ENCODE measurements at regions not wholly inside any gene's neighbourhood (a gene's known extent, or its start where the extent isn't known, plus 50 kb on each side); places are given as distances from the start of the nearest gene placed in this dataset.

DNA sequence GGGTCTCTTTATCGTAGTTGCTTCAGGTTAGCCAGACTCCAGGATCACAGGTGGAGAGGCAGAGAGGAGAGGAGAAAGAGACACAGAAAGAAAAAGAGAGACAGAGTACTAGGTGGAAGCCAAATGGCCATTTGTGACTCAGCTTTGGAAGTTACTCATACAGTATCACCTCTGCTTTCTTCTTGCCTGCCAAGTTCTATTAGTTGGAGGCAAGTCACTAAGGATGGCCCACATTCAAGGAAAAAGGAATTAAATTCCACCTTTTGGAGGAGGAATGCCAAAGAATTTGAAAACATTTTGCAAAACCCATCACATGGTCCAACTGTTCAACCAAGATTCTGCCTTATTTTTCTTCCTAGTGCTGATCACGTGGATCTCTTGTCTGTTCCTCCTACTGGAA lies 291.1 kb downstream of the CHL1 start:
- TF ChIP-seq, protein P1, sequence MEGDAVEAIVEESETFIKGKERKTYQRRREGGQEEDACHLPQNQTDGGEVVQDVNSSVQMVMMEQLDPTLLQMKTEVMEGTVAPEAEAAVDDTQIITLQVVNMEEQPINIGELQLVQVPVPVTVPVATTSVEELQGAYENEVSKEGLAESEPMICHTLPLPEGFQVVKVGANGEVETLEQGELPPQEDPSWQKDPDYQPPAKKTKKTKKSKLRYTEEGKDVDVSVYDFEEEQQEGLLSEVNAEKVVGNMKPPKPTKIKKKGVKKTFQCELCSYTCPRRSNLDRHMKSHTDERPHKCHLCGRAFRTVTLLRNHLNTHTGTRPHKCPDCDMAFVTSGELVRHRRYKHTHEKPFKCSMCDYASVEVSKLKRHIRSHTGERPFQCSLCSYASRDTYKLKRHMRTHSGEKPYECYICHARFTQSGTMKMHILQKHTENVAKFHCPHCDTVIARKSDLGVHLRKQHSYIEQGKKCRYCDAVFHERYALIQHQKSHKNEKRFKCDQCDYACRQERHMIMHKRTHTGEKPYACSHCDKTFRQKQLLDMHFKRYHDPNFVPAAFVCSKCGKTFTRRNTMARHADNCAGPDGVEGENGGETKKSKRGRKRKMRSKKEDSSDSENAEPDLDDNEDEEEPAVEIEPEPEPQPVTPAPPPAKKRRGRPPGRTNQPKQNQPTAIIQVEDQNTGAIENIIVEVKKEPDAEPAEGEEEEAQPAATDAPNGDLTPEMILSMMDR (conservative IDR thresholded peaks at IDR 0.05; ENCODE audit: low read depth, low read length) = no peak
- DNase-seq (ENCODE audit: low read depth) = no peak

GRCh38 chr3:492586-493316 lies 296.2 kb downstream of the CHL1 start:
- H3K4me3 ChIP-seq (ENCODE audit: low read depth, low read length) = no peak overlapping the region
- TF ChIP-seq, protein P1 (conservative IDR thresholded peaks at IDR 0.05; ENCODE audit: low read depth, low read length) = no peak
- no peak for DNase-seq (ENCODE audit: low read depth)

More for the DNA sequence above, 291.1 kb downstream of the CHL1 start:
- no peak overlapping the region for H3K4me3 ChIP-seq (ENCODE audit: low read depth, low read length)

DNA sequence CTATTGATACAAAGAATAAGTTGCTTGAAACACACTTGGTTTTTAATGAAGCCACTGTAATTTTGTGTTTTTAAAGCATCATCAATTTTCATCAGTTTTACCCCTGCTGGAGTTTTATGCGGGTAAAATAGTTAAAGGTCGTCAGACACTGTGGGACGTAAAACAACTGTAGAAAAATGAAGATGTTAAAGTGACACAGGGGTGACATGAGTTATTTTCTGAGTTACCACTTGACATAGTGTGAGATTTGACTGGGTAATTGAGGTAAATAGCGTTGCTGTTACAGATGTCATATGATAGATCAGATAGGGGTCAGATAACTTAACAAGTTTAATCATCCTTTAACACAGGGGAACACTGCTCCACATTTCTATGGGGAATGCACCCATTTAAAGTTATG lies 297.6 kb downstream of the CHL1 start:
- H3K4me3 ChIP-seq (ENCODE audit: low read depth, low read length) = no peak overlapping the region
- no peak for DNase-seq (ENCODE audit: low read depth)
- TF ChIP-seq, protein P1 (conservative IDR thresholded peaks at IDR 0.05; ENCODE audit: low read depth, low read length) = no peak

GRCh38 chr3:498487-498886 lies 301.9 kb downstream of the CHL1 start:
- DNase-seq (ENCODE audit: low read depth) = no peak
- H3K4me3 ChIP-seq (ENCODE audit: low read depth, low read length) = no peak overlapping the region
- TF ChIP-seq, protein P1 (conservative IDR thresholded peaks at IDR 0.05; ENCODE audit: low read depth, low read length) = no peak

- TF ChIP-seq, protein P1 (conservative IDR thresholded peaks at IDR 0.05; ENCODE audit: low read depth, low read length) = no peak
- DNase-seq (ENCODE audit: low read depth) = no peak
- H3K4me3 ChIP-seq (ENCODE audit: low read depth, low read length) = no peak overlapping the region
Measured at GRCh38 chr3:499001-499761, 302.6 kb downstream of the CHL1 start.

- no peak overlapping the region for H3K4me3 ChIP-seq (ENCODE audit: low read depth, low read length)
- TF ChIP-seq, protein P1 (conservative IDR thresholded peaks at IDR 0.05; ENCODE audit: low read depth, low read length) = no peak
- no peak for DNase-seq (ENCODE audit: low read depth)
Measured at GRCh38 chr3:502486-502885, 305.9 kb downstream of the CHL1 start.

Measured in choroid plexus epithelial cell (primary cell).